ENCODE measurements at regions not wholly inside any gene's neighbourhood (a gene's known extent, or its start where the extent isn't known, plus 50 kb on each side); places are given as distances from the start of the nearest gene placed in this dataset.

DNA sequence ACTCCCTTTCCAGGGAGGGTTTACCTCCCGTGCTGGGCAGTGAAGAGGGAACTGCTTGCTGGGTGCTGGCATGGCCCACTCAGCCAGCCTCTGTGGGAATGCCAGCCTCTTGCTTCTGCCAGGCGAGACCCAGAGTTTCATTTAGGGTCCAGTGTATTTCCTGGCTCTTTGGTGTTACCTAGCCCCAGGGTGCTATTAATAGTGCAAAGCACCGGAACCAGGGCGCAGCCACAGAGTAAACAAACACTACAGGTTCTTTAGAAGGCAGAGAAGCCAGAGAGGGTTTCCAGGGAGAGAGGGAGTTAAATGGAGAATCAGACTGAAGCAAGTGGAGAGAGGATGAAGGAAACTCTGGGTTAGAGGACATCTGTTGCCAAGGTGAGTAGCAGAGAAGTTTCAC, 74.9 kb upstream of the SPATA13 start:
- TF ChIP-seq, protein P1, sequence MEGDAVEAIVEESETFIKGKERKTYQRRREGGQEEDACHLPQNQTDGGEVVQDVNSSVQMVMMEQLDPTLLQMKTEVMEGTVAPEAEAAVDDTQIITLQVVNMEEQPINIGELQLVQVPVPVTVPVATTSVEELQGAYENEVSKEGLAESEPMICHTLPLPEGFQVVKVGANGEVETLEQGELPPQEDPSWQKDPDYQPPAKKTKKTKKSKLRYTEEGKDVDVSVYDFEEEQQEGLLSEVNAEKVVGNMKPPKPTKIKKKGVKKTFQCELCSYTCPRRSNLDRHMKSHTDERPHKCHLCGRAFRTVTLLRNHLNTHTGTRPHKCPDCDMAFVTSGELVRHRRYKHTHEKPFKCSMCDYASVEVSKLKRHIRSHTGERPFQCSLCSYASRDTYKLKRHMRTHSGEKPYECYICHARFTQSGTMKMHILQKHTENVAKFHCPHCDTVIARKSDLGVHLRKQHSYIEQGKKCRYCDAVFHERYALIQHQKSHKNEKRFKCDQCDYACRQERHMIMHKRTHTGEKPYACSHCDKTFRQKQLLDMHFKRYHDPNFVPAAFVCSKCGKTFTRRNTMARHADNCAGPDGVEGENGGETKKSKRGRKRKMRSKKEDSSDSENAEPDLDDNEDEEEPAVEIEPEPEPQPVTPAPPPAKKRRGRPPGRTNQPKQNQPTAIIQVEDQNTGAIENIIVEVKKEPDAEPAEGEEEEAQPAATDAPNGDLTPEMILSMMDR (IDR thresholded peaks at IDR 0.05), result no peak
- Histone ChIP-seq H3K9me3 (replicated peaks in 1 of 2; ENCODE audit: control insufficient read depth in 1 of 2, insufficient read depth in 1 of 2, low read length in 2 of 2) (no peaks in the 10 kb centered on the region), H3K4me2 (replicated peaks; ENCODE audit: extremely low read depth, low read length, poor library complexity, severe bottlenecking) (no peak overlapping the region), H4K20me1 (ENCODE audit: insufficient read depth, low read length) (no peaks in the 10 kb centered on the region), H3K27me3 (ENCODE audit: control insufficient read depth in 2 of 2, insufficient read depth in 2 of 2, low read length in 2 of 2) (no peaks in the 10 kb centered on the region), H3K27ac (ENCODE audit: low read depth in 1 of 2, low read length in 2 of 2) (no peak overlapping the region), H3K4me1 (ENCODE audit: control insufficient read depth in 1 of 2, insufficient read depth in 2 of 2, low read length in 2 of 2) (no peaks in the 10 kb centered on the region), H3K9ac (ENCODE audit: insufficient read depth, low read length, poor library complexity, severe bottlenecking) (no peak overlapping the region), H3K36me3 (replicated peaks in 1 of 2; ENCODE audit: control insufficient read depth in 1 of 2, insufficient read depth in 2 of 2, low read length in 2 of 2) (no peaks in the 10 kb centered on the region), H3K4me3 (replicated peaks in 1 of 3; ENCODE audit: low read depth in 2 of 3, low read length in 3 of 3) (no peak overlapping the region), H2AFZ (ENCODE audit: insufficient read depth, low read depth, low read length, poor library complexity, severe bottlenecking) (no peak overlapping the region), H3K79me2 (ENCODE audit: insufficient read depth, low read length) (no peaks in the 10 kb centered on the region)
- Mint-ChIP-seq H3K27me3 (ENCODE audit: low read depth in 3 of 3) (peaks cover 2 to 5% (median 5%) of the 10 kb centered on the region in 3 donors), H3K27ac (no peak overlapping the region), H3K4me1 (no peaks in the 10 kb centered on the region), H3K9me3 (no peaks in the 10 kb centered on the region), H3K4me3 (no peak overlapping the region), H3K36me3 (no peaks in the 10 kb centered on the region)
- intact Hi-C loops (cut with micrococcal nuclease), result no loop called here
- DNase-seq, result no peak
- 87% methylated on average over 3 of the region's 4 CpGs for WGBS (ENCODE audit: insufficient coverage)

DNA sequence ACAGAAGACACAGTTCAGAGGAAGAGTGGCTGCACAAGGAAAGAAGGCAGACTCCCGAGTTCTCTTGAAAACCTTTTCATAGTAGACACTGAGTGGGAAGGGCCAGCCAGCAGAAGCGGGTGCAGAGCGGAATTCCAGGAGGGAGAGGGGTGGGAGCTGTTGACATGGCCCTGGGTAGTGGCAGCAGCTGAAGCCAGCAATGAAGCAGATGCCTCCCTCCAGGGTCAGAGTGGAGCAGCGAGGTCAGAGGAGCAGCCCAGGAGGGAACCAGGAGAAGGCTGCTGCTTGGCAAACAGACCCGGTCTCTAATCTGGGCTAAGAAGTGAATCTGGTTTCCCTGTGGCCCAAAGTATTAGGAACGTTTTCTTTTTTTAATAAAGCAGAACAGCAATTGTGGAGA, 73.9 kb upstream of the SPATA13 start:
- DNase-seq, result no peak
- intact Hi-C loops (cut with micrococcal nuclease), result no loop called here
- Mint-ChIP-seq H3K9me3 (no peaks in the 10 kb centered on the region), H3K27ac (peak overlapping the region in 1 of 7 donors; percentile 12), H3K36me3 (no peaks in the 10 kb centered on the region), H3K4me3 (no peak overlapping the region), H3K27me3 (ENCODE audit: low read depth in 3 of 3) (peaks cover 2 to 5% (median 3%) of the 10 kb centered on the region in 3 donors), H3K4me1 (no peaks in the 10 kb centered on the region)
- no peak overlapping the region for H3K27ac ChIP-seq (ENCODE audit: low read depth in 1 of 2, low read length in 2 of 2)
- no peaks in the 10 kb centered on the region for H3K36me3 ChIP-seq (replicated peaks in 1 of 2; ENCODE audit: control insufficient read depth in 1 of 2, insufficient read depth in 2 of 2, low read length in 2 of 2)
- no peak overlapping the region for H3K4me2 ChIP-seq (replicated peaks; ENCODE audit: extremely low read depth, low read length, poor library complexity, severe bottlenecking)
- H3K27me3 ChIP-seq (ENCODE audit: control insufficient read depth in 2 of 2, insufficient read depth in 2 of 2, low read length in 2 of 2), result no peaks in the 10 kb centered on the region
- H3K79me2 ChIP-seq (ENCODE audit: insufficient read depth, low read length), result no peaks in the 10 kb centered on the region
- TF ChIP-seq, protein P1 (IDR thresholded peaks at IDR 0.05), result no peak
- H2AFZ ChIP-seq (ENCODE audit: insufficient read depth, low read depth, low read length, poor library complexity, severe bottlenecking), result no peak overlapping the region
- no peaks in the 10 kb centered on the region for H3K4me1 ChIP-seq (ENCODE audit: control insufficient read depth in 1 of 2, insufficient read depth in 2 of 2, low read length in 2 of 2)
- H3K9ac ChIP-seq (ENCODE audit: insufficient read depth, low read length, poor library complexity, severe bottlenecking), result no peak overlapping the region
- 94% methylated on average over 5 of the region's 6 CpGs for whole genome bisulfite sequencing (ENCODE audit: insufficient coverage)
- no peak overlapping the region for H3K4me3 ChIP-seq (replicated peaks in 1 of 3; ENCODE audit: low read depth in 2 of 3, low read length in 3 of 3)
- H4K20me1 ChIP-seq (ENCODE audit: insufficient read depth, low read length), result no peaks in the 10 kb centered on the region
- H3K9me3 ChIP-seq (replicated peaks in 1 of 2; ENCODE audit: control insufficient read depth in 1 of 2, insufficient read depth in 1 of 2, low read length in 2 of 2), result no peaks in the 10 kb centered on the region
